ENCODE measurements at regions not wholly inside any gene's neighbourhood (a gene's known extent, or its start where the extent isn't known, plus 50 kb on each side); places are given as distances from the start of the nearest gene placed in this dataset.

- POLR2A ChIA-PET: no interaction called here
- TF ChIP-seq CTCF (IDR thresholded peaks at IDR 0.05; ENCODE audit: insufficient read depth, low read depth, low read length): no peak
- H3K27me3 ChIP-seq (ENCODE audit: control insufficient read depth, insufficient read depth, low read length): no peaks in the 10 kb centered on the region
- no peak for DNase-seq (ENCODE audit: low read depth)
- H3K36me3 ChIP-seq (ENCODE audit: control insufficient read depth, insufficient read depth, low read length): no peaks in the 10 kb centered on the region
- no peak overlapping the region for H3K4me3 ChIP-seq (ENCODE audit: low read depth, low read length)
- CTCF ChIA-PET: no interaction called here
Observed at GRCh38 chr16:9463461-9463860, 372.0 kb downstream of the HAPSTR1 start.

GRCh38 chr16:9465161-9465560 is 373.7 kb downstream of the HAPSTR1 start:
- no peaks in the 10 kb centered on the region for H3K27me3 ChIP-seq (ENCODE audit: control insufficient read depth, insufficient read depth, low read length)
- CTCF ChIA-PET: no interaction called here
- TF ChIP-seq CTCF (IDR thresholded peaks at IDR 0.05; ENCODE audit: insufficient read depth, low read depth, low read length): no peak
- POLR2A ChIA-PET: no interaction called here
- H3K4me3 ChIP-seq (ENCODE audit: low read depth, low read length): no peak overlapping the region
- H3K36me3 ChIP-seq (ENCODE audit: control insufficient read depth, insufficient read depth, low read length): no peaks in the 10 kb centered on the region
- no peak for DNase-seq (ENCODE audit: low read depth)

GRCh38 chr16:9469512-9469911 is 378.1 kb downstream of the HAPSTR1 start:
- Histone ChIP-seq H3K4me3 (ENCODE audit: low read depth, low read length) (no peak overlapping the region), H3K27me3 (ENCODE audit: control insufficient read depth, insufficient read depth, low read length) (no peaks in the 10 kb centered on the region), H3K36me3 (ENCODE audit: control insufficient read depth, insufficient read depth, low read length) (no peaks in the 10 kb centered on the region)
- CTCF ChIA-PET: no interaction called here
- no peak for DNase-seq (ENCODE audit: low read depth)
- no peak for TF ChIP-seq CTCF (IDR thresholded peaks at IDR 0.05; ENCODE audit: insufficient read depth, low read depth, low read length)
- POLR2A ChIA-PET: no interaction called here

- ChIA-PET CTCF (no interaction called here), POLR2A (no interaction called here)
- no peak for DNase-seq (ENCODE audit: low read depth)
- H3K27me3 ChIP-seq (ENCODE audit: control insufficient read depth, insufficient read depth, low read length): no peaks in the 10 kb centered on the region
- no peaks in the 10 kb centered on the region for H3K36me3 ChIP-seq (ENCODE audit: control insufficient read depth, insufficient read depth, low read length)
- no peak for TF ChIP-seq CTCF (IDR thresholded peaks at IDR 0.05; ENCODE audit: insufficient read depth, low read depth, low read length)
- H3K4me3 ChIP-seq (ENCODE audit: low read depth, low read length): no peak overlapping the region
Observed at GRCh38 chr16:9476744-9477143, 385.3 kb downstream of the HAPSTR1 start.

GRCh38 chr16:9479008-9479407 is 387.6 kb downstream of the HAPSTR1 start:
- no peaks in the 10 kb centered on the region for H3K36me3 ChIP-seq (ENCODE audit: control insufficient read depth, insufficient read depth, low read length)
- POLR2A ChIA-PET: no interaction called here
- TF ChIP-seq CTCF (IDR thresholded peaks at IDR 0.05; ENCODE audit: insufficient read depth, low read depth, low read length): no peak
- no peak overlapping the region for H3K4me3 ChIP-seq (ENCODE audit: low read depth, low read length)
- H3K27me3 ChIP-seq (ENCODE audit: control insufficient read depth, insufficient read depth, low read length): no peaks in the 10 kb centered on the region
- CTCF ChIA-PET: no interaction called here
- no peak for DNase-seq (ENCODE audit: low read depth)

Measured in BJ (cell line).